IMR-90 (cell line): ENCODE measurements at regions not wholly inside any gene's neighbourhood (a gene's known extent, or its start where the extent isn't known, plus 50 kb on each side); places are given as distances from the start of the nearest gene placed in this dataset.

Experiments
- ATAC-seq: fragments of 200-7000 bp; cut with Tn5 transposase; 2 replicates; pipeline ENCODE4 v1.9.1; 2020; ENCODE audit warnings: low read depth, mild to moderate bottlenecking, moderate library complexity
- BruUV-seq: library from RNA; stranded (reverse); fragments of 400-500 nt; replicated peaks from 2 replicates; lab custom pipeline; 2021; lab: Mats Ljungman, UMichigan
- CTCF ChIA-PET: fragments of 300-600 bp; formaldehyde crosslinking; extraction: SDS; loops from one replicate; lab custom pipeline; 2021; ENCODE audit warnings: antibody characterized with exemption; lab: Yijun Ruan, JAX
- POLR2A ChIA-PET: fragments of 300-600 bp; sonication (Branson Sonifier 250); formaldehyde crosslinking; loops from one replicate; lab custom pipeline; 2022; ENCODE audit warnings: antibody characterized with exemption; ENCODE audit not compliant: unreplicated experiment; lab: Charles Lee
- DNase-seq: peaks from one replicate; pipeline ENCODE4 v3.0.0; 2013
- H2AFZ ChIP-seq: replicated peaks from 2 replicates; pipeline ENCODE3; 2013; ENCODE audit warnings: low read length, mild to moderate bottlenecking; ENCODE audit not compliant: poor library complexity
- H2AK5ac ChIP-seq: 2 replicates; pipeline ENCODE4 v1.6.1; 2013; ENCODE audit warnings: low read depth, low read length, inconsistent platforms
- H2AK9ac ChIP-seq: replicated peaks from 2 replicates; pipeline ENCODE3; 2013; ENCODE audit warnings: mild to moderate bottlenecking, low read depth, low read length, moderate library complexity; ENCODE audit not compliant: poor library complexity
- H2BK120ac ChIP-seq: 2 replicates; pipeline ENCODE4 v1.6.1; 2013; ENCODE audit warnings: low read depth, low read length, inconsistent platforms
- H2BK15ac ChIP-seq: 3 replicates; pipeline ENCODE4 v1.6.1; 2013; ENCODE audit warnings: low read depth, low read length, inconsistent platforms
- H2BK20ac ChIP-seq: 2 replicates; pipeline ENCODE4 v1.6.1; 2013; ENCODE audit warnings: low read depth, mild to moderate bottlenecking, inconsistent platforms, low read length, moderate library complexity
- H2BK5ac ChIP-seq: 2 replicates; pipeline ENCODE4 v1.6.1; 2013; ENCODE audit warnings: mild to moderate bottlenecking, low read depth, low read length, inconsistent platforms; ENCODE audit not compliant: poor library complexity, severe bottlenecking
- H3K14ac ChIP-seq: replicated peaks from 2 replicates; pipeline ENCODE4 v1.6.1; 2013; ENCODE audit warnings: low read depth, low read length, inconsistent platforms
- H3K18ac ChIP-seq: 2 replicates; pipeline ENCODE4 v1.6.1; 2013; ENCODE audit warnings: low read depth, low read length, control low read depth
- H3K23ac ChIP-seq: 2 replicates; pipeline ENCODE4 v1.6.1; 2013; ENCODE audit warnings: low read depth, low read length, inconsistent platforms
- H3K27ac ChIP-seq: 2 replicates; pipeline ENCODE4 v1.5.1; 2013; ENCODE audit warnings: mild to moderate bottlenecking, control low read depth, low read length; ENCODE audit not compliant: insufficient read depth
- H3K27me3 ChIP-seq: 2 replicates; pipeline ENCODE4 v1.6.1; 2013; ENCODE audit warnings: low read length; ENCODE audit not compliant: control insufficient read depth, insufficient read depth
- H3K36me3 ChIP-seq: 2 replicates; pipeline ENCODE4 v1.6.1; 2013; ENCODE audit warnings: low read length, mixed read lengths; ENCODE audit not compliant: control insufficient read depth, insufficient read depth
- H3K4ac ChIP-seq: 2 replicates; pipeline ENCODE4 v1.6.1; 2013; ENCODE audit warnings: low read depth, low read length, inconsistent platforms
- H3K4me1 ChIP-seq: 2 replicates; pipeline ENCODE4 v1.6.1; 2013; ENCODE audit warnings: low read length, mixed read lengths; ENCODE audit not compliant: control insufficient read depth, insufficient read depth
- H3K4me2 ChIP-seq: 2 replicates; pipeline ENCODE4 v1.6.1; 2013; ENCODE audit warnings: low read depth, mild to moderate bottlenecking, control low read depth, low read length, moderate library complexity
- H3K4me3 ChIP-seq: 2 replicates; pipeline ENCODE4 v1.5.1; 2013; ENCODE audit warnings: low read depth, mild to moderate bottlenecking, control low read depth, low read length, moderate library complexity; ENCODE audit not compliant: insufficient read depth
- H3K56ac ChIP-seq: 2 replicates; pipeline ENCODE4 v1.6.1; 2013; ENCODE audit warnings: low read length, inconsistent platforms; ENCODE audit not compliant: insufficient read depth; ENCODE audit errors: extremely low read depth
- H3K79me1 ChIP-seq, 2 experiments: 2 replicates each; pipeline ENCODE4 v1.6.1; 2013; ENCODE audit warnings: low read length in 2 of 2, inconsistent platforms in 1 of 2, low read depth in 1 of 2
- H3K9ac ChIP-seq: 2 replicates; pipeline ENCODE4 v1.6.1; 2013; ENCODE audit warnings: low read depth, low read length, control low read depth
- H3K9me1 ChIP-seq: 2 replicates; pipeline ENCODE4 v1.6.1; 2013; ENCODE audit warnings: low read length, inconsistent platforms; ENCODE audit not compliant: insufficient read depth
- H3K9me3 ChIP-seq: 2 replicates; pipeline ENCODE4 v1.6.1; 2013; ENCODE audit warnings: low read length; ENCODE audit not compliant: control insufficient read depth, insufficient read depth
- H4K20me1 ChIP-seq: 2 replicates; pipeline ENCODE4 v1.6.1; 2013; ENCODE audit warnings: low read length, inconsistent platforms; ENCODE audit not compliant: insufficient read depth
- H4K5ac ChIP-seq: 2 replicates; pipeline ENCODE4 v1.6.1; 2013; ENCODE audit warnings: mild to moderate bottlenecking, low read depth, low read length, control low read depth
- H4K8ac ChIP-seq, 2 experiments: 2 replicates each; pipeline ENCODE4 v1.6.1; 2013; ENCODE audit warnings: low read depth in 2 of 2, low read length in 2 of 2, control low read depth in 1 of 2, inconsistent platforms in 1 of 2
- H4K91ac ChIP-seq: 2 replicates; pipeline ENCODE4 v1.6.1; 2013; ENCODE audit warnings: low read depth, low read length, inconsistent platforms; ENCODE audit not compliant: insufficient read depth
- BHLHE40 ChIP-seq: fragments of 150-350 bp; IDR thresholded peaks from 2 replicates; pipeline ENCODE4 v1.6.1; 2016; ENCODE audit warnings: mild to moderate bottlenecking, low read depth, low read length
- CEBPB ChIP-seq: IDR thresholded peaks from 2 replicates; pipeline ENCODE4 v1.6.1; 2012; ENCODE audit warnings: low read depth, low read length, improper control_type of control experiment
- CHD1 ChIP-seq: IDR thresholded peaks from 2 replicates; pipeline ENCODE4 v1.6.1; 2012; ENCODE audit warnings: low read depth, low read length, improper control_type of control experiment
- CTCF ChIP-seq: conservative IDR thresholded peaks from 2 replicates; pipeline ENCODE4 v1.5.1; 2012; ENCODE audit warnings: mild to moderate bottlenecking, low read depth, low read length, improper control_type of control experiment
- ELK1 ChIP-seq: fragments of 150-350 bp; IDR thresholded peaks from 2 replicates; pipeline ENCODE4 v1.6.1; 2016; ENCODE audit warnings: low read depth, mild to moderate bottlenecking, low read length, moderate library complexity, borderline replicate concordance
- FOS ChIP-seq: fragments of 150-350 bp; IDR thresholded peaks from 2 replicates; pipeline ENCODE4 v1.6.1; 2016; ENCODE audit warnings: low read depth, low read length
- MAFK ChIP-seq: IDR thresholded peaks from 2 replicates; pipeline ENCODE4 v1.6.1; 2012; ENCODE audit warnings: low read depth, low read length, improper control_type of control experiment
- MAZ ChIP-seq: IDR thresholded peaks from 2 replicates; pipeline ENCODE4 v1.6.1; 2012; ENCODE audit warnings: low read depth, mild to moderate bottlenecking, low read length, improper control_type of control experiment, moderate library complexity, borderline replicate concordance
- MXI1 ChIP-seq: IDR thresholded peaks from 2 replicates; pipeline ENCODE4 v1.6.1; 2012; ENCODE audit warnings: low read depth, mild to moderate bottlenecking, low read length, moderate library complexity, borderline replicate concordance
- NFE2L2 ChIP-seq: fragments of 150-350 bp; IDR thresholded peaks from 2 replicates; pipeline ENCODE4 v1.6.1; 2016; ENCODE audit warnings: low read depth, mild to moderate bottlenecking, low read length
- POLR2A ChIP-seq: IDR thresholded peaks from 2 replicates; pipeline ENCODE4 v1.6.1; 2012; ENCODE audit warnings: mild to moderate bottlenecking, low read depth, low read length
- RAD21 ChIP-seq: IDR thresholded peaks from 2 replicates; pipeline ENCODE4 v1.6.1; 2012; ENCODE audit warnings: low read length, improper control_type of control experiment
- RCOR1 ChIP-seq: IDR thresholded peaks from 2 replicates; pipeline ENCODE4 v1.6.1; 2012; ENCODE audit warnings: mild to moderate bottlenecking, low read length, improper control_type of control experiment; ENCODE audit not compliant: insufficient replicate concordance
- RFX5 ChIP-seq: IDR thresholded peaks from 2 replicates; pipeline ENCODE4 v1.8.0; 2012; ENCODE audit warnings: low read depth, mild to moderate bottlenecking, low read length, moderate library complexity
- SMC3 ChIP-seq: fragments of 150-350 bp; IDR thresholded peaks from 2 replicates; pipeline ENCODE4 v1.6.1; 2016; ENCODE audit warnings: low read depth, mild to moderate bottlenecking, antibody characterized with exemption, low read length, moderate library complexity
- USF2 ChIP-seq: fragments of 150-350 bp; IDR thresholded peaks from 2 replicates; pipeline ENCODE4 v1.6.1; 2017; ENCODE audit warnings: mild to moderate bottlenecking, antibody characterized with exemption, low read length, low read depth
- WGBS, 2 experiments: methylation state at CpG; one replicate each; pipeline versions ENCODE4 v1.1.5 to v1.1.7; 2013; ENCODE audit warnings: missing lambda C conversion rate in 2 of 2; ENCODE audit not compliant: insufficient read length in 1 of 2; ENCODE audit errors: extremely low coverage in 2 of 2; 5-methylcytosine and 5-hydroxymethylcytosine counted together
- dilution Hi-C: fragments of 300-500 bp; cut with HindIII; formaldehyde crosslinking; loops from one replicate; pipeline ENCODE4 v1.14.3; 2018; ENCODE audit warnings: low sequenced_read_pairs; ENCODE audit not compliant: unreplicated experiment
- in situ Hi-C: fragments of 300-500 bp; cut with MboI; formaldehyde crosslinking; loops from 3 replicates; pipeline ENCODE4 v1.14.3; 2019; ENCODE audit warnings: low sequenced_read_pairs, inconsistent platforms, mixed read lengths
- intact Hi-C: fragments of 100-400 bp; cut with micrococcal nuclease; formaldehyde crosslinking; loops from 2 replicates; pipeline ENCODE4 v1.10.0; 2022

GRCh38 chr15:23764716-23765115 lies 77.6 kb upstream of the NDN start:
- H2BK20ac ChIP-seq, result no peak overlapping the region
- WGBS, 2 experiments, result no CpG with 5 or more reads among the region's 4 CpGs
- H2AK9ac ChIP-seq, result no peak overlapping the region
- ChIA-PET CTCF (no interaction called here), POLR2A (no interaction called here)
- H2BK15ac ChIP-seq, result no peak overlapping the region
- no peak overlapping the region for H3K27ac ChIP-seq
- no peak for ATAC-seq
- H3K4ac ChIP-seq, result no peak overlapping the region
- H3K14ac ChIP-seq, result no peak overlapping the region
- peaks cover 15% of the 10 kb centered on the region for H3K9me3 ChIP-seq
- no peak overlapping the region for H3K9ac ChIP-seq
- DNase-seq, result no peak
- TF ChIP-seq MAFK (no peak), USF2 (no peak), SMC3 (no peak), ELK1 (no peak), FOS (no peak), RFX5 (no peak), CHD1 (no peak), MXI1 (no peak), RCOR1 (no peak), RAD21 (no peak), CTCF (no peak), MAZ (no peak), NFE2L2 (no peak), BHLHE40 (no peak), POLR2A (no peak), CEBPB (no peak)
- H2AK5ac ChIP-seq, result no peak overlapping the region
- H3K27me3 ChIP-seq, result no peaks in the 10 kb centered on the region
- H3K36me3 ChIP-seq, result no peaks in the 10 kb centered on the region
- no peaks in the 10 kb centered on the region for H3K4me1 ChIP-seq
- no TSS peak for BruUV-seq
- no peak overlapping the region for H2BK5ac ChIP-seq
- no peaks in the 10 kb centered on the region for H4K20me1 ChIP-seq
- intact Hi-C loops (no loop called here), in situ Hi-C loops (no loop called here), dilution Hi-C loops (no loop called here)
- no peaks in the 10 kb centered on the region for H3K79me1 ChIP-seq
- H3K23ac ChIP-seq, result no peak overlapping the region
- no peak overlapping the region for H2AFZ ChIP-seq
- no peak overlapping the region for H4K5ac ChIP-seq
- H4K8ac ChIP-seq, result no peak overlapping the region
- no peak overlapping the region for H3K18ac ChIP-seq
- no peak overlapping the region for H4K91ac ChIP-seq
- H3K4me2 ChIP-seq, result no peak overlapping the region
- no peak overlapping the region for H3K4me3 ChIP-seq
- H3K9me1 ChIP-seq, result no peaks in the 10 kb centered on the region
- no peak overlapping the region for H3K56ac ChIP-seq
- no peak overlapping the region for H2BK120ac ChIP-seq
